H9 (cell line): ENCODE measurements at regions not wholly inside any gene's neighbourhood (a gene's known extent, or its start where the extent isn't known, plus 50 kb on each side); places are given as distances from the start of the nearest gene placed in this dataset.
A peak's percentile ranks its signal among the peaks of the same experiment; 100 is the strongest.

ENCODE experiments used
- DNase-seq: peaks from one replicate; pipeline ENCODE4 v3.0.0-alpha.2; 2017
- H2AFZ ChIP-seq: one replicate; pipeline ENCODE4 v1.6.1; 2013; ENCODE audit warnings: mild to moderate bottlenecking, low read length, control low read depth, moderate library complexity
- H2AK5ac ChIP-seq: 2 replicates; pipeline ENCODE4 v1.6.1; 2013; ENCODE audit warnings: low read length, control low read depth, mixed read lengths; ENCODE audit not compliant: insufficient read length
- H2BK120ac ChIP-seq: one replicate; pipeline ENCODE4 v1.6.1; 2013; ENCODE audit warnings: low read depth, mild to moderate bottlenecking, low read length, control low read depth, inconsistent platforms; ENCODE audit not compliant: poor library complexity, severe bottlenecking
- H2BK12ac ChIP-seq: 2 replicates; pipeline ENCODE4 v1.6.1; 2013; ENCODE audit warnings: low read length, control low read depth, mixed read lengths, low read depth; ENCODE audit not compliant: insufficient read length
- H2BK15ac ChIP-seq: 2 replicates; pipeline ENCODE4 v1.6.1; 2013; ENCODE audit warnings: low read depth, low read length, control low read depth
- H2BK20ac ChIP-seq: one replicate; pipeline ENCODE4 v1.6.1; 2013; ENCODE audit warnings: low read depth, mild to moderate bottlenecking, low read length, control low read depth, inconsistent platforms; ENCODE audit not compliant: poor library complexity, severe bottlenecking
- H2BK5ac ChIP-seq: 2 replicates; pipeline ENCODE4 v1.6.1; 2013; ENCODE audit warnings: low read length, control low read depth, mixed read lengths; ENCODE audit not compliant: insufficient read length
- H3K14ac ChIP-seq: 2 replicates; pipeline ENCODE4 v1.6.1; 2013; ENCODE audit warnings: low read length, control low read depth; ENCODE audit not compliant: insufficient read depth
- H3K18ac ChIP-seq: 2 replicates; pipeline ENCODE4 v1.6.1; 2013; ENCODE audit warnings: low read depth, mild to moderate bottlenecking, mixed read lengths, low read length, control low read depth; ENCODE audit not compliant: insufficient read length
- H3K23ac ChIP-seq: 2 replicates; pipeline ENCODE4 v1.6.1; 2013; ENCODE audit warnings: low read length, control low read depth, mixed read lengths, low read depth; ENCODE audit not compliant: insufficient read length
- H3K23me2 ChIP-seq: 2 replicates; pipeline ENCODE4 v1.6.1; 2013; ENCODE audit warnings: low read depth, mild to moderate bottlenecking, mixed read lengths, low read length, control low read depth; ENCODE audit not compliant: insufficient read length, poor library complexity, severe bottlenecking
- H3K27ac ChIP-seq: 2 replicates; pipeline ENCODE4 v1.5.1; 2013; ENCODE audit warnings: low read length, control low read depth, mixed read lengths, low read depth; ENCODE audit not compliant: insufficient read length
- H3K27me3 ChIP-seq: 2 replicates; pipeline ENCODE4 v1.6.1; 2013; ENCODE audit warnings: low read length, control low read depth, inconsistent platforms; ENCODE audit not compliant: insufficient read depth
- H3K4ac ChIP-seq: 2 replicates; pipeline ENCODE4 v1.6.1; 2013; ENCODE audit warnings: low read depth, mild to moderate bottlenecking, control low read depth, inconsistent platforms, low read length, moderate library complexity
- H3K4me1 ChIP-seq: 2 replicates; pipeline ENCODE4 v1.6.1; 2013; ENCODE audit warnings: low read length, control low read depth, inconsistent platforms; ENCODE audit not compliant: insufficient read depth
- H3K4me2 ChIP-seq: 2 replicates; pipeline ENCODE4 v1.6.1; 2013; ENCODE audit warnings: low read length, control low read depth, mixed read lengths; ENCODE audit not compliant: insufficient read length, insufficient read depth
- H3K56ac ChIP-seq: 2 replicates; pipeline ENCODE4 v1.6.1; 2013; ENCODE audit warnings: low read depth, mild to moderate bottlenecking, mixed read lengths, low read length, control low read depth; ENCODE audit not compliant: insufficient read length
- H3K79me1 ChIP-seq: 2 replicates; pipeline ENCODE4 v1.6.1; 2013; ENCODE audit warnings: low read depth, mild to moderate bottlenecking, moderate library complexity, low read length, control low read depth, inconsistent platforms; ENCODE audit not compliant: insufficient read depth, poor library complexity, severe bottlenecking
- H3K79me2 ChIP-seq: 2 replicates; pipeline ENCODE4 v1.6.1; 2013; ENCODE audit warnings: low read length, control low read depth, inconsistent platforms; ENCODE audit not compliant: insufficient read depth
- H3K9ac ChIP-seq: 2 replicates; pipeline ENCODE4 v1.6.1; 2013; ENCODE audit warnings: low read length, control low read depth, mixed read lengths; ENCODE audit not compliant: insufficient read length; ENCODE audit errors: extremely low read depth
- H3K9me3 ChIP-seq: one replicate; pipeline ENCODE4 v1.6.1; 2013; ENCODE audit warnings: low read depth, low read length, inconsistent platforms; ENCODE audit not compliant: control insufficient read depth
- H3T11ph ChIP-seq: one replicate; pipeline ENCODE4 v1.6.1; 2013; ENCODE audit warnings: mild to moderate bottlenecking, low read length, control low read depth, inconsistent platforms
- H4K20me1 ChIP-seq: one replicate; pipeline ENCODE4 v1.6.1; 2013; ENCODE audit not compliant: control insufficient read depth, insufficient read length, insufficient read depth
- H4K5ac ChIP-seq: 2 replicates; pipeline ENCODE4 v1.6.1; 2013; ENCODE audit warnings: low read depth, mild to moderate bottlenecking, mixed read lengths, low read length, control low read depth; ENCODE audit not compliant: insufficient read length
- H4K8ac ChIP-seq: replicated peaks from 2 replicates; pipeline ENCODE4 v1.6.1; 2013; ENCODE audit warnings: low read length, control low read depth, mixed read lengths, low read depth; ENCODE audit not compliant: insufficient read length
- H4K91ac ChIP-seq: 2 replicates; pipeline ENCODE4 v1.6.1; 2013; ENCODE audit warnings: low read depth, mild to moderate bottlenecking, moderate library complexity, mixed read lengths, low read length, control low read depth; ENCODE audit not compliant: insufficient read length
- H3K27ac Mint-ChIP-seq, 3 experiments: 2 replicates in 2 of 3; 3 replicates in 1 of 3; pipeline ENCODE4 v1.8.0; 2020 to 2021; ENCODE audit warnings: mixed read lengths in 3 of 3, mild to moderate bottlenecking in 1 of 3, moderate library complexity in 1 of 3
- H3K27me3 Mint-ChIP-seq: 2 replicates; pipeline ENCODE4 v1.8.0; 2021; ENCODE audit warnings: low read depth, mild to moderate bottlenecking, moderate library complexity, mixed read lengths
- H3K36me3 Mint-ChIP-seq, 3 experiments: 2 replicates in 2 of 3; 3 replicates in 1 of 3; pipeline ENCODE4 v1.8.0; 2020 to 2021; ENCODE audit warnings: low read depth in 3 of 3, mixed read lengths in 3 of 3; ENCODE audit not compliant: insufficient read depth in 1 of 3
- H3K4me1 Mint-ChIP-seq, 2 experiments: 2 replicates each; pipeline ENCODE4 v1.8.0; 2020; ENCODE audit warnings: mixed read lengths in 2 of 2
- H3K4me3 Mint-ChIP-seq, 2 experiments: 2 replicates in 1 of 2; 3 replicates in 1 of 2; pipeline ENCODE4 v1.8.0; 2020 to 2021; ENCODE audit warnings: mild to moderate bottlenecking in 2 of 2, mixed read lengths in 2 of 2, moderate library complexity in 1 of 2
- H3K9me3 Mint-ChIP-seq, 2 experiments: 2 replicates in 1 of 2; 3 replicates in 1 of 2; pipeline ENCODE4 v1.8.0; 2020; ENCODE audit warnings: mild to moderate bottlenecking in 2 of 2, mixed read lengths in 2 of 2, moderate library complexity in 1 of 2
- CTCF ChIP-seq: fragments of 200-600 bp; sonication (generic); conservative IDR thresholded peaks from 3 replicates; pipeline ENCODE4 v1.8.0; 2021; ENCODE audit warnings: antibody characterized with exemption, mild to moderate bottlenecking
- WGBS: extraction: QIAGEN DNeasy Blood & Tissue Kit; methylation state at CpG from one replicate; pipeline ENCODE4 v1.1.7; 2013; ENCODE audit warnings: missing lambda C conversion rate, low lambda C conversion rate, mixed read lengths; ENCODE audit not compliant: insufficient read length; ENCODE audit errors: extremely low coverage; 5-methylcytosine and 5-hydroxymethylcytosine counted together

- no peaks in the 10 kb centered on the region for H3K27me3 ChIP-seq
- H3K4me2 ChIP-seq, result no peak overlapping the region
- no peak overlapping the region for H3K4me3 Mint-ChIP-seq
- H3K79me2 ChIP-seq, result no peaks in the 10 kb centered on the region
- H3K56ac ChIP-seq, result no peak overlapping the region
- H3K4me1 Mint-ChIP-seq, result no peaks in the 10 kb centered on the region
- no peak overlapping the region for H2BK5ac ChIP-seq
- H3K9me3 ChIP-seq, result peaks cover 87% of the 10 kb centered on the region
- H2BK120ac ChIP-seq, result no peak overlapping the region
- no peak overlapping the region for H3T11ph ChIP-seq
- H4K8ac ChIP-seq, result no peak overlapping the region
- H3K4me1 ChIP-seq, result no peaks in the 10 kb centered on the region
- no peak overlapping the region for H2AFZ ChIP-seq
- no peak overlapping the region for H3K14ac ChIP-seq
- H3K9ac ChIP-seq, result no peak overlapping the region
- H2BK12ac ChIP-seq, result no peak overlapping the region
- no peak overlapping the region for H2AK5ac ChIP-seq
- DNase-seq, result no peak
- peaks cover 0 to 14% (median 0%) of the 10 kb centered on the region in 3 experiments; a peak in 2 of 7 replicates for H3K36me3 Mint-ChIP-seq
- H3K23me2 ChIP-seq, result no peaks in the 10 kb centered on the region
- H3K27me3 Mint-ChIP-seq, result no peaks in the 10 kb centered on the region; the same call in 1 of the 2 replicates
- H3K9me3 Mint-ChIP-seq, result peaks cover 7 to 36% of the 10 kb centered on the region in 2 experiments
- no peak overlapping the region for H3K27ac ChIP-seq
- no peak overlapping the region for H4K91ac ChIP-seq
- H3K23ac ChIP-seq, result no peak overlapping the region
- H2BK15ac ChIP-seq, result no peak overlapping the region
- no peak overlapping the region for H4K5ac ChIP-seq
- no peak for TF ChIP-seq CTCF
- no CpG with 5 or more reads among the region's 25 CpGs for WGBS
- no peaks in the 10 kb centered on the region for H4K20me1 ChIP-seq
- no peak overlapping the region for H3K18ac ChIP-seq
- H2BK20ac ChIP-seq, result no peak overlapping the region
- no peak overlapping the region for H3K4ac ChIP-seq
- no peaks in the 10 kb centered on the region for H3K79me1 ChIP-seq
- H3K27ac Mint-ChIP-seq, result 0 out of 7 replicates have a peak overlapping the region, but pooled peaks of 1 of the 3 experiments have one; percentile 15
Measured at GRCh38 chr1:2968471-2968881, 52.8 kb upstream of the ACTRT2 start.
